ENCODE measurements at regions not wholly inside any gene's neighbourhood (a gene's known extent, or its start where the extent isn't known, plus 50 kb on each side); places are given as distances from the start of the nearest gene placed in this dataset.

DNA sequence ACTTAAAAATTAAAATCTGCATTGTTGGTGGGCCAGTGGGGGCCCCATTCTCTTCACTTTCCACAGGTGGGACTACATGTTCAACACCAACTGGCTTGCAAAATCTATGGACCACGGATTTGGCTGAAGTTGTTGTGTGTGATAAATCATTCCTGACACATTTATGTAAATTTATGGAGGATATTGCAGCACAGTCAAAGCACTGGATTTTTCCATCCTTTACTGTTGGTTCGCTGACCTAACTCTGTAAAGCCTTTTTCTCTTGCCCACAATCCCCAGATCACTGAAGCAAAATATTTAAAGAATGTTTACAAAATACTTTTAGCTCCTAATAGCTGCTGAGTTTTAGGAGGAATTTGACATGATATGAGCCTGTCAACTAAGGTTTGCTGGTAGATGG lies 219.7 kb upstream of the PRICKLE1 start:
- TF ChIP-seq, protein P1, sequence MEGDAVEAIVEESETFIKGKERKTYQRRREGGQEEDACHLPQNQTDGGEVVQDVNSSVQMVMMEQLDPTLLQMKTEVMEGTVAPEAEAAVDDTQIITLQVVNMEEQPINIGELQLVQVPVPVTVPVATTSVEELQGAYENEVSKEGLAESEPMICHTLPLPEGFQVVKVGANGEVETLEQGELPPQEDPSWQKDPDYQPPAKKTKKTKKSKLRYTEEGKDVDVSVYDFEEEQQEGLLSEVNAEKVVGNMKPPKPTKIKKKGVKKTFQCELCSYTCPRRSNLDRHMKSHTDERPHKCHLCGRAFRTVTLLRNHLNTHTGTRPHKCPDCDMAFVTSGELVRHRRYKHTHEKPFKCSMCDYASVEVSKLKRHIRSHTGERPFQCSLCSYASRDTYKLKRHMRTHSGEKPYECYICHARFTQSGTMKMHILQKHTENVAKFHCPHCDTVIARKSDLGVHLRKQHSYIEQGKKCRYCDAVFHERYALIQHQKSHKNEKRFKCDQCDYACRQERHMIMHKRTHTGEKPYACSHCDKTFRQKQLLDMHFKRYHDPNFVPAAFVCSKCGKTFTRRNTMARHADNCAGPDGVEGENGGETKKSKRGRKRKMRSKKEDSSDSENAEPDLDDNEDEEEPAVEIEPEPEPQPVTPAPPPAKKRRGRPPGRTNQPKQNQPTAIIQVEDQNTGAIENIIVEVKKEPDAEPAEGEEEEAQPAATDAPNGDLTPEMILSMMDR (IDR thresholded peaks at IDR 0.05) = no peak
- TF ChIP-seq EZH2 (IDR thresholded peaks at IDR 0.05) (no peak), EZH2phosphoT487 (IDR thresholded peaks at IDR 0.05) (no peak)
